ENCODE measurements at regions not wholly inside any gene's neighbourhood (a gene's known extent, or its start where the extent isn't known, plus 50 kb on each side); places are given as distances from the start of the nearest gene placed in this dataset.

DNA sequence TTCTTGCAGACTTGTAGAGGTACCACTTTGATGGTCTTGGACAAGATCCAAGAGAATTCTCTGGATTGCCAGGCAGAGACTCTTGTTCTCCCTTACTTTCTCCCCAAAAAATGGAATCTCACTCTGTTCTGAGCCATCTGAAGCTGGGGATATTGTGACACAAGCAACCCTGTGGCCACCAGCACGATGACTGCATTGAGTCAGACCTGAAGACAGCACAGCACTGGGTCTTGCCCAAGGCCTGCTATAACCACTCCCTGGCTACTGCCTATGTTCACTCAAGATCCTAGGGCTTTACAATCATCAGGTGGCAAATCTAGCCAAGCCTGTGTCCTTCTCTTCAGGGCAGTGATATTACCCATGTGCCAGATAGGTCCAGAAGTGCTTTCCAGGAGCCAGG, 202.5 kb upstream of the SERP2 start:
- 92 to 94% methylated on average over 1 of the region's 1 CpG for WGBS, 2 donors
- intact Hi-C loops (cut with DNase I), result no loop called here
- no peak for ATAC-seq
- Histone ChIP-seq H3K4me1 (peaks cover 0 to 22% (median 10%) of the 10 kb centered on the region in 9 donors), H3K36me3 (no peaks in the 10 kb centered on the region), H3K27me3 (no peaks in the 10 kb centered on the region), H3K27ac (no peak overlapping the region), H3K4me3 (no peak overlapping the region), H3K9me3 (peaks cover 0 to 6% (median 0%) of the 10 kb centered on the region in 11 donors)
- no peak for DNase-seq
- TF ChIP-seq, protein P1, sequence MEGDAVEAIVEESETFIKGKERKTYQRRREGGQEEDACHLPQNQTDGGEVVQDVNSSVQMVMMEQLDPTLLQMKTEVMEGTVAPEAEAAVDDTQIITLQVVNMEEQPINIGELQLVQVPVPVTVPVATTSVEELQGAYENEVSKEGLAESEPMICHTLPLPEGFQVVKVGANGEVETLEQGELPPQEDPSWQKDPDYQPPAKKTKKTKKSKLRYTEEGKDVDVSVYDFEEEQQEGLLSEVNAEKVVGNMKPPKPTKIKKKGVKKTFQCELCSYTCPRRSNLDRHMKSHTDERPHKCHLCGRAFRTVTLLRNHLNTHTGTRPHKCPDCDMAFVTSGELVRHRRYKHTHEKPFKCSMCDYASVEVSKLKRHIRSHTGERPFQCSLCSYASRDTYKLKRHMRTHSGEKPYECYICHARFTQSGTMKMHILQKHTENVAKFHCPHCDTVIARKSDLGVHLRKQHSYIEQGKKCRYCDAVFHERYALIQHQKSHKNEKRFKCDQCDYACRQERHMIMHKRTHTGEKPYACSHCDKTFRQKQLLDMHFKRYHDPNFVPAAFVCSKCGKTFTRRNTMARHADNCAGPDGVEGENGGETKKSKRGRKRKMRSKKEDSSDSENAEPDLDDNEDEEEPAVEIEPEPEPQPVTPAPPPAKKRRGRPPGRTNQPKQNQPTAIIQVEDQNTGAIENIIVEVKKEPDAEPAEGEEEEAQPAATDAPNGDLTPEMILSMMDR (IDR thresholded peaks at IDR 0.05), result no peak

- TF ChIP-seq, protein P1 (IDR thresholded peaks at IDR 0.05), result no peak
- intact Hi-C loops (cut with DNase I), result no loop called here
- H3K27me3 ChIP-seq, result no peaks in the 10 kb centered on the region
- H3K9me3 ChIP-seq, result peaks cover 0 to 6% (median 0%) of the 10 kb centered on the region in 11 donors
- ATAC-seq (no peak), DNase-seq (no peak)
- H3K4me1 ChIP-seq, result peaks cover 0 to 23% (median 10%) of the 10 kb centered on the region in 9 donors
- H3K4me3 ChIP-seq, result no peak overlapping the region
- no peaks in the 10 kb centered on the region for H3K36me3 ChIP-seq
- H3K27ac ChIP-seq, result no peak overlapping the region
These were observed 201.8 kb upstream of the SERP2 start for GRCh38 chr13:44171861-44172260.

DNA sequence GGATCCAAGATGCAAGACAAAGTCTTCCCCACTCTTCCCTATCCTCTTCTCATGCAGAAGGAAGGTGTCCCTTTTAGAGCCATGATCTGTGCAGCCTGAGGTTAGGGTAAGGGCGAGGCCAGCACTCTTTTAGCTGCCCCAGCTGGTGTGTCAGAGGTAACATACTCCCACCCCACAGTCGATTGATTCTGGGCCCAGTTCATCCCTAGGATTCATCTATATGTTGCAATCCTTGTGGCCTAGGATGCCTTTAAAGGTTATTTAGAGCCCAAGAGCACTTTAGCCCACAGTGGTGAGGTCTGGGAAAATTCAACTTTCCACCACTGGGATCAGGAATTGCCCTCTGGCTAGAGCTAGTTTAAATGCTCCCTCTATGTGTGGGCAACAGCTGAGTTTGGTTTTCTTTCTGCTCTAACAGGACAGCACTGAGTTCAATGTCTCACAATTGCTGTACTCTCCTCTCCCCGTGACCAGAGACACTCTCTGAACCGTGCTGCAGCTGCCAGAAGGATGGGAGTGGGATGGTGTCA, 201.3 kb upstream of the SERP2 start:
- intact Hi-C loops (cut with DNase I), result no loop called here
- no peaks in the 10 kb centered on the region for H3K36me3 ChIP-seq
- peaks cover 0 to 23% (median 10%) of the 10 kb centered on the region in 9 donors for H3K4me1 ChIP-seq
- DNase-seq (no peak), ATAC-seq (no peak)
- no peak overlapping the region for H3K4me3 ChIP-seq
- TF ChIP-seq, protein P1 (IDR thresholded peaks at IDR 0.05), result no peak
- WGBS, 2 donors, result 83 to 87% methylated on average over 4 of the region's 4 CpGs
- peaks cover 0 to 6% (median 0%) of the 10 kb centered on the region in 11 donors for H3K9me3 ChIP-seq
- H3K27me3 ChIP-seq, result no peaks in the 10 kb centered on the region
- no peak overlapping the region for H3K27ac ChIP-seq

- no peaks in the 10 kb centered on the region for H3K27me3 ChIP-seq
- peak overlapping the region in 8 of 10 donors; percentile 15 to 57 (median 46) for H3K27ac ChIP-seq
- peaks cover 0 to 6% (median 0%) of the 10 kb centered on the region in 11 donors for H3K9me3 ChIP-seq
- TF ChIP-seq, protein P1 (IDR thresholded peaks at IDR 0.05), result no peak
- H3K4me3 ChIP-seq, result no peak overlapping the region
- DNase-seq, result no peak
- intact Hi-C loops (cut with DNase I), result no loop called here
- no peaks in the 10 kb centered on the region for H3K36me3 ChIP-seq
- peaks cover 0 to 23% (median 10%) of the 10 kb centered on the region in 9 donors for H3K4me1 ChIP-seq
- 24 to 35% methylated on average over 3 of the region's 3 CpGs for WGBS, 2 donors
- peak; percentile 41 to 78 (median 57) for ATAC-seq
These were observed 198.7 kb upstream of the SERP2 start for GRCh38 chr13:44174769-44175425.
